ENCODE measurements at regions not wholly inside any gene's neighbourhood (a gene's known extent, or its start where the extent isn't known, plus 50 kb on each side); places are given as distances from the start of the nearest gene placed in this dataset.

GRCh38 chr3:18143258-18143780, 281.8 kb downstream of the SATB1 start:
- no peak overlapping the region for H3K27ac ChIP-seq
- H3K4me1 ChIP-seq: no peaks in the 10 kb centered on the region
- no peaks in the 10 kb centered on the region for H3K27me3 ChIP-seq
- no peaks in the 10 kb centered on the region for H3K9me3 ChIP-seq
- H3K4me3 ChIP-seq: no peak overlapping the region
- TF ChIP-seq, protein P1, sequence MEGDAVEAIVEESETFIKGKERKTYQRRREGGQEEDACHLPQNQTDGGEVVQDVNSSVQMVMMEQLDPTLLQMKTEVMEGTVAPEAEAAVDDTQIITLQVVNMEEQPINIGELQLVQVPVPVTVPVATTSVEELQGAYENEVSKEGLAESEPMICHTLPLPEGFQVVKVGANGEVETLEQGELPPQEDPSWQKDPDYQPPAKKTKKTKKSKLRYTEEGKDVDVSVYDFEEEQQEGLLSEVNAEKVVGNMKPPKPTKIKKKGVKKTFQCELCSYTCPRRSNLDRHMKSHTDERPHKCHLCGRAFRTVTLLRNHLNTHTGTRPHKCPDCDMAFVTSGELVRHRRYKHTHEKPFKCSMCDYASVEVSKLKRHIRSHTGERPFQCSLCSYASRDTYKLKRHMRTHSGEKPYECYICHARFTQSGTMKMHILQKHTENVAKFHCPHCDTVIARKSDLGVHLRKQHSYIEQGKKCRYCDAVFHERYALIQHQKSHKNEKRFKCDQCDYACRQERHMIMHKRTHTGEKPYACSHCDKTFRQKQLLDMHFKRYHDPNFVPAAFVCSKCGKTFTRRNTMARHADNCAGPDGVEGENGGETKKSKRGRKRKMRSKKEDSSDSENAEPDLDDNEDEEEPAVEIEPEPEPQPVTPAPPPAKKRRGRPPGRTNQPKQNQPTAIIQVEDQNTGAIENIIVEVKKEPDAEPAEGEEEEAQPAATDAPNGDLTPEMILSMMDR (IDR thresholded peaks at IDR 0.05): no peak
- no peaks in the 10 kb centered on the region for H3K36me3 ChIP-seq
- no peak for DNase-seq
- no peak for ATAC-seq
- intact Hi-C loops (cut with DNase I): no loop called here

DNA sequence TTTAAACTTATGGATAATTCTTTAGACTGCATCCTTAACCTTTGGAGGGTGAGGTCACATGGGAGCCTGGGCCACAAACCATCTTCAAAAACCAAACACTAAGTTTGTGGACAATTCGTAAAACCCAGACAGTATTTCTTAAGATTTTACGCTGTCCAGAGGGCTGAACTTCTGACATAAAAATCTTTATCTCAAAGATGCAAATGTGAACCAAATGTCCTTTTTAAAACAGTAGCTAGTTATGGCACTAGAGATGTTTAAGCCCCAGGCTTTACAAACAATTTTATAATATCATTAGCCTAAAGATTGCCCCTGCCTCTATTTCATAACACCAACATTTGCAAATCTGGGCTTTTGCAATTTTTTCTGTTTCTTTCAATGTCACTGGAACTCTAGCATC, 287.2 kb downstream of the SATB1 start:
- Histone ChIP-seq H3K4me3 (no peak overlapping the region), H3K27ac (no peak overlapping the region), H3K27me3 (no peaks in the 10 kb centered on the region), H3K9me3 (no peaks in the 10 kb centered on the region), H3K4me1 (no peaks in the 10 kb centered on the region), H3K36me3 (no peaks in the 10 kb centered on the region)
- intact Hi-C loops (cut with DNase I): no loop called here
- ATAC-seq (no peak), DNase-seq (no peak)
- TF ChIP-seq, protein P1 (IDR thresholded peaks at IDR 0.05): no peak

DNA sequence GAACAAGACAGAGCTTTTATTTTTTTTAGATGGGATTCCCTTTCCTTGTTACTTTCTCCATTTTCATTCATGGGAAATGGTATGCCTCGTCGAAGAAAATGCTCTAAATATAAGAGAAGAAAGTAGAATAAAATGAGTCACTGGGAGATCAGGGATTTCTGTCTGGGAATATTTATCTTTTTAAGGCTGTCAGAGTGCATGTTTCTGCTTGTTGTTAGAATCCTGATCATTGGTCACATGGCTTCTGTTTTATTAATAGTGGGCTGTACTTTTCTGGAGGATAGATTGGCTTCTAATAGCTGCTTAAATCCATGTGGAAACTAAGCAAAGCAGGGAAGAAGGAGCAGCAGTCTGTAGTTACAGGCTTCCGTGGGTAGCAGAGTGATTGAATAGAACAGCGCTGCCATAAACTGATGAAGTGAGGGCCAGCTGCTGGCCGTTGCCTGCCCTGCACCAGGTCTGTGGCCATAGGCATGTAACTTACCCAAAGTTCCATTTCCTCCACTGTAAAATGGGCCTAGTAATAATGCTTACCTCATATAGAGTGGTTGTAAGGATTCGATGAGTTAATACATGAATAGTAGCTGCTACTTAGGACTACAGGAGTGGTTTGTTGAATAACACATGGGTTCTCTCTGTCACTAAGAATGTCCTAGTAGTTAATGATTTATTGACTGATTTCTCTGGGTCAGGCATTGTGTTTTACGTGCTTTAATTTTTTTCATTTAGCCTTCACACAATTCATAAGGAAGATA, 289.9 kb downstream of the SATB1 start:
- Histone ChIP-seq H3K4me3 (no peak overlapping the region), H3K4me1 (no peaks in the 10 kb centered on the region), H3K27me3 (no peaks in the 10 kb centered on the region), H3K9me3 (no peaks in the 10 kb centered on the region), H3K36me3 (no peaks in the 10 kb centered on the region), H3K27ac (no peak overlapping the region)
- no peak for DNase-seq
- intact Hi-C loops (cut with DNase I): no loop called here
- TF ChIP-seq, protein P1 (IDR thresholded peaks at IDR 0.05): no peak
- no peak for ATAC-seq

GRCh38 chr3:18134386-18135059, 290.6 kb downstream of the SATB1 start:
- H3K27me3 ChIP-seq: no peaks in the 10 kb centered on the region
- no peaks in the 10 kb centered on the region for H3K36me3 ChIP-seq
- H3K4me1 ChIP-seq: no peaks in the 10 kb centered on the region
- TF ChIP-seq, protein P1 (IDR thresholded peaks at IDR 0.05): no peak
- H3K4me3 ChIP-seq: no peak overlapping the region
- intact Hi-C loops (cut with DNase I): no loop called here
- H3K9me3 ChIP-seq: no peaks in the 10 kb centered on the region
- ATAC-seq: no peak
- no peak overlapping the region for H3K27ac ChIP-seq
- DNase-seq: no peak

DNA sequence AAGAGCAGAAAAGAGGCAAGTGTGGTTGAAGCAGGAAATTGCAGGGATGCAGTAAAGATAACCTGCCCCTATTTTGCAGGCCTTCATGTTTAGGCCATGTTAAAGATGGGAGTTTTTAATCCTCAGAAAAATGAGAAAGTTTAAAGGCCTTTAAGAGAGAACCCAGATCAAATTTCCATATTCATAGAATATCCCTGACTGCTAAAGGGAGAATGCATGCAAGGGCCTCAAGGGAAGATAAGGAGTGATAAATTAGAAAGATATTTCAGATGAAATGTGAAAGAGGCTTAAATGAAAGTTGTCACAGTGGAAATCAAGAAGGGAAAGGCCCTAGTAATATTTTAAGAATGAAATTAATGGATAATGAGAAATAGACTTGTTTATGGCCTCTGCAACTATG, 292.1 kb downstream of the SATB1 start:
- intact Hi-C loops (cut with DNase I): no loop called here
- ATAC-seq (no peak), DNase-seq (no peak)
- Histone ChIP-seq H3K27ac (no peak overlapping the region), H3K9me3 (no peaks in the 10 kb centered on the region), H3K36me3 (no peaks in the 10 kb centered on the region), H3K4me1 (no peaks in the 10 kb centered on the region), H3K27me3 (no peaks in the 10 kb centered on the region), H3K4me3 (no peak overlapping the region)
- TF ChIP-seq, protein P1 (IDR thresholded peaks at IDR 0.05): no peak

Data from upper lobe of right lung (tissue), 1 donor.